Neural cell (in vitro differentiated cells): ENCODE measurements at regions not wholly inside any gene's neighbourhood (a gene's known extent, or its start where the extent isn't known, plus 50 kb on each side); places are given as distances from the start of the nearest gene placed in this dataset.

Source experiments
- H2AFZ ChIP-seq: fragments of 200-600, 300-800 bp; sonication (generic), shearing (Covaris generic); 2 replicates; pipeline ENCODE4 v1.6.0; 2014; ENCODE audit warnings: low read depth, mild to moderate bottlenecking, antibody characterized with exemption, low read length, moderate library complexity
- H3F3A ChIP-seq: fragments of 200-600 bp; shearing (Covaris generic); 2 replicates; pipeline ENCODE4 v1.6.1; 2016; ENCODE audit warnings: mild to moderate bottlenecking, moderate library complexity, mixed read lengths, antibody characterized with exemption, low read length; ENCODE audit not compliant: insufficient read depth, poor library complexity, severe bottlenecking
- H3K27ac ChIP-seq: fragments of 200-600, 300-800 bp; sonication (generic), shearing (Covaris generic); 2 replicates; pipeline ENCODE4 v1.5.1; 2014; ENCODE audit warnings: mild to moderate bottlenecking, low read length, moderate library complexity
- H3K27me3 ChIP-seq: fragments of 300-800, 200-600 bp; sonication (generic), shearing (Covaris generic); 2 replicates; pipeline ENCODE4 v1.6.0; 2014; ENCODE audit warnings: mild to moderate bottlenecking, low read depth, low read length, moderate library complexity; ENCODE audit not compliant: insufficient read depth
- H3K36me3 ChIP-seq: fragments of 300-800, 200-600 bp; sonication (generic), shearing (Covaris generic); 2 replicates; pipeline ENCODE4 v1.5.1; 2014; ENCODE audit warnings: mild to moderate bottlenecking, antibody characterized with exemption, low read length, moderate library complexity; ENCODE audit not compliant: insufficient read depth
- H3K4me2 ChIP-seq: fragments of 300-800, 200-600 bp; sonication (generic), shearing (Covaris generic); 2 replicates; pipeline ENCODE4 v1.6.0; 2014; ENCODE audit warnings: mild to moderate bottlenecking, low read length
- H3K4me3 ChIP-seq: fragments of 300-800, 200-600 bp; sonication (generic), shearing (Covaris generic); 2 replicates; pipeline ENCODE4 v1.5.1; 2014; ENCODE audit warnings: mild to moderate bottlenecking, low read length, moderate library complexity
- H3K79me2 ChIP-seq: fragments of 200-600 bp; shearing (Covaris generic); replicated peaks from 2 replicates; pipeline ENCODE4 v1.6.0; 2014; ENCODE audit warnings: mild to moderate bottlenecking, low read length, moderate library complexity; ENCODE audit not compliant: insufficient read depth
- H3K9ac ChIP-seq: fragments of 300-800, 200-600 bp; sonication (generic), shearing (Covaris generic); 2 replicates; pipeline ENCODE4 v1.6.1; 2016; ENCODE audit warnings: mild to moderate bottlenecking, low read length, mixed read lengths
- H3K9me2 ChIP-seq: fragments of 200-600 bp; shearing (Covaris generic); 2 replicates; pipeline ENCODE4 v1.6.1; 2016; ENCODE audit warnings: mild to moderate bottlenecking, low read length, mixed read lengths; ENCODE audit not compliant: insufficient read depth
- H3K9me3 ChIP-seq: fragments of 200-600, 300-800 bp; sonication (generic), shearing (Covaris generic); 2 replicates; pipeline ENCODE4 v1.6.1; 2016; ENCODE audit warnings: mild to moderate bottlenecking, mixed run types, low read length, moderate library complexity, mixed read lengths
- H4K20me1 ChIP-seq: fragments of 200-600 bp; shearing (Covaris generic); 2 replicates; pipeline ENCODE4 v1.6.1; 2016; ENCODE audit warnings: mild to moderate bottlenecking, mixed run types; ENCODE audit not compliant: insufficient read depth
- EP300 ChIP-seq: fragments of 450-650 bp; conservative IDR thresholded peaks from 2 replicates; pipeline ENCODE4 v1.6.1; 2014; ENCODE audit warnings: antibody characterized with exemption, mild to moderate bottlenecking, moderate library complexity; ENCODE audit not compliant: poor library complexity, severe bottlenecking
- EZH2 ChIP-seq: fragments of 200-600, 300-800 bp; shearing (Covaris generic), sonication (generic); IDR thresholded peaks from 2 replicates; pipeline ENCODE4 v1.6.1; 2014; ENCODE audit warnings: antibody characterized with exemption, low read length, borderline replicate concordance, mild to moderate bottlenecking; ENCODE audit not compliant: insufficient read depth, poor library complexity, severe bottlenecking
- MXI1 ChIP-seq: fragments of 450-650 bp; conservative IDR thresholded peaks from 2 replicates; pipeline ENCODE4 v1.6.1; 2014; ENCODE audit warnings: antibody characterized with exemption, mild to moderate bottlenecking; ENCODE audit not compliant: poor library complexity, severe bottlenecking
- POLR2AphosphoS5 ChIP-seq: IDR thresholded peaks from 2 replicates; pipeline ENCODE4 v1.6.1; 2012
- RAD21 ChIP-seq: fragments of 450-650 bp; conservative IDR thresholded peaks from 2 replicates; pipeline ENCODE4 v1.6.1; 2014; ENCODE audit warnings: antibody characterized with exemption, mild to moderate bottlenecking, moderate library complexity
- SMC3 ChIP-seq: fragments of 450-650 bp; conservative IDR thresholded peaks from 2 replicates; pipeline ENCODE4 v1.6.1; 2014; ENCODE audit warnings: antibody characterized with exemption, mild to moderate bottlenecking, moderate library complexity; ENCODE audit not compliant: poor library complexity
- TAF1 ChIP-seq: IDR thresholded peaks from 2 replicates; pipeline ENCODE4 v1.6.1; 2012; ENCODE audit warnings: low read depth
- TF ChIP-seq, protein P1 (sequence below): IDR thresholded peaks from 2 replicates; pipeline ENCODE4 v1.6.1; 2012; ENCODE audit warnings: borderline replicate concordance
- TF ChIP-seq, protein P2 (sequence below): fragments of 450-650 bp; IDR thresholded peaks from 2 replicates; pipeline ENCODE4 v1.5.1; 2014; ENCODE audit warnings: antibody characterized with exemption, mild to moderate bottlenecking, moderate library complexity; ENCODE audit not compliant: poor library complexity, severe bottlenecking

DNA sequence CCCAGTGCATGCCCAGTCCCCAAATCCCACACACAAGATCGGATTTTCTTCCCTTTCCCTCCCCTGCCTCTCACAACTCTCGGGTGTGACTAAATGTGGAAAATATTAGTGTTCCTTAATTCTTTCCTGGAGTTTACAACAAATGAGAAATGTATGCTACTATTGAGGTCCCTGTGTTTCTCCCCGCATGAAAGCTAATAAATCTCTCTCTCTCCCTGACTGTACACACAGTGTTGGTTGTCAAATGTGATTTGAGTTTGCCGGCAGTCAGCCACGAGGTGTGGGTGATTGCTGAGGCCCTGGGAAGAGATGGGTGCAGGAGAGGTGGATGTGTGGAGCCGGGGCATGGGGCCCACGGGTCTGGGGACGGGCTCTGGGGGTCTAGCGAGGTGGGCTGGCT, 161.4 kb upstream of the IQSEC1 start:
- Histone ChIP-seq H3F3A (no peaks in the 10 kb centered on the region), H3K36me3 (no peaks in the 10 kb centered on the region), H4K20me1 (no peaks in the 10 kb centered on the region), H3K4me3 (peak overlapping the region; percentile 17), H3K4me2 (peak overlapping the region; percentile 37), H2AFZ (no peak overlapping the region), H3K27ac (peak overlapping the region; percentile 35), H3K9ac (peak overlapping the region; percentile 43), H3K9me3 (no peaks in the 10 kb centered on the region), H3K27me3 (no peaks in the 10 kb centered on the region), H3K79me2 (no peaks in the 10 kb centered on the region), H3K9me2 (no peaks in the 10 kb centered on the region)
- TF ChIP-seq MXI1 (peak; percentile 28), EP300 (peak; percentile 18), POLR2AphosphoS5 (peak; percentile 21), TAF1 (no peak), RAD21 (no peak)

DNA sequence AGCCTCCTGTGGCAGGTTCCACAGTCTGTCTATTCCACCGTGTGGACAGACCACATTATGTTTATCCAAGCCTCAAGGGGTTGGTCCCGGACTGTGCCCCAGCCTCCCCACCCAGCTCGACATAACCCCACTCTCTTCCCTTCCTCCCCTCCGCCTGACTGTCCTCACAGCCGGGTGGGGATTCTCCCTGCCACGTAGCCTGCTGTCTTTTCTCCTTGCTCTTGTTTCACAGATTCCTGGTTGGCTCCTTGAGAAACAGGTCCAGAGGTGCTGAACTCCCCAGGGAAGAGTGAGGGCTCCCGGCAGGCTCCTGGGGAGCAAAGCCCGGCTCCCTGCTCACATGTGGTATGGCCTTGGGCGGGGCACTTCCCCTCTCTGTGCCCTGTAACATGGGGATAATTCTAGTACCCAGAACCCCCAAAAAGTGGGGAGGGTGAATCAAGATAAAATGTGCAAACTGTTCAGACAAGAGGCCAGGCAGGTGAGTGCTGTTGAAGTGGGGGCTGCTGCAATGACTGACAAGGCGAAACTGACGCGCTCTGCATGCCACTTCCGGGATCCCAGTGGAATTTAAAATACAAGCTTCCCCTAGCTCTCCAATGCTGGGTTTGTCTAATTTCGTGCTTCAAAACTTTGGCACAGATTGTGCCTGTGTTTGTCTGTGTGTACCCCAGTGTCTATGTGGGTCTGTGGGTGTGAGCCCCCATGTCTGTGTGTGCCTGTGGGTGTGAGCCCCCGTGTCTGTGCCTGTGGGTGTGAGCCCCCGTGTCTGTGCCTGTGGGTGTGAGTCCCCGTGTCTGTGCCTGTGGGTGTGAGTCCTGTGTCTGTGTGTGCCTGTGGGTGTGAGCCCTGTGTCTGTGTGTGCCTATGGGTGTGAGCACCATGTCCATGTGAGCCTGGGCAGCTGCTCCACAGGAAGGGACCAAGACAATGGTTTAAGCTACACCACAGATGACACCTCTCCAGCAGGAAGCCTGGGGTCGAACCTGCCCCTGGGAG, 160.6 kb upstream of the IQSEC1 start:
- no peaks in the 10 kb centered on the region for H3K79me2 ChIP-seq
- peak overlapping the region; percentile 35 for H3K27ac ChIP-seq
- no peaks in the 10 kb centered on the region for H3K36me3 ChIP-seq
- no peak overlapping the region for H3K4me3 ChIP-seq
- no peak for TF ChIP-seq POLR2AphosphoS5
- TF ChIP-seq, protein P1, sequence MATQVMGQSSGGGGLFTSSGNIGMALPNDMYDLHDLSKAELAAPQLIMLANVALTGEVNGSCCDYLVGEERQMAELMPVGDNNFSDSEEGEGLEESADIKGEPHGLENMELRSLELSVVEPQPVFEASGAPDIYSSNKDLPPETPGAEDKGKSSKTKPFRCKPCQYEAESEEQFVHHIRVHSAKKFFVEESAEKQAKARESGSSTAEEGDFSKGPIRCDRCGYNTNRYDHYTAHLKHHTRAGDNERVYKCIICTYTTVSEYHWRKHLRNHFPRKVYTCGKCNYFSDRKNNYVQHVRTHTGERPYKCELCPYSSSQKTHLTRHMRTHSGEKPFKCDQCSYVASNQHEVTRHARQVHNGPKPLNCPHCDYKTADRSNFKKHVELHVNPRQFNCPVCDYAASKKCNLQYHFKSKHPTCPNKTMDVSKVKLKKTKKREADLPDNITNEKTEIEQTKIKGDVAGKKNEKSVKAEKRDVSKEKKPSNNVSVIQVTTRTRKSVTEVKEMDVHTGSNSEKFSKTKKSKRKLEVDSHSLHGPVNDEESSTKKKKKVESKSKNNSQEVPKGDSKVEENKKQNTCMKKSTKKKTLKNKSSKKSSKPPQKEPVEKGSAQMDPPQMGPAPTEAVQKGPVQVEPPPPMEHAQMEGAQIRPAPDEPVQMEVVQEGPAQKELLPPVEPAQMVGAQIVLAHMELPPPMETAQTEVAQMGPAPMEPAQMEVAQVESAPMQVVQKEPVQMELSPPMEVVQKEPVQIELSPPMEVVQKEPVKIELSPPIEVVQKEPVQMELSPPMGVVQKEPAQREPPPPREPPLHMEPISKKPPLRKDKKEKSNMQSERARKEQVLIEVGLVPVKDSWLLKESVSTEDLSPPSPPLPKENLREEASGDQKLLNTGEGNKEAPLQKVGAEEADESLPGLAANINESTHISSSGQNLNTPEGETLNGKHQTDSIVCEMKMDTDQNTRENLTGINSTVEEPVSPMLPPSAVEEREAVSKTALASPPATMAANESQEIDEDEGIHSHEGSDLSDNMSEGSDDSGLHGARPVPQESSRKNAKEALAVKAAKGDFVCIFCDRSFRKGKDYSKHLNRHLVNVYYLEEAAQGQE: no peak
- TF ChIP-seq EP300: no peak
- TF ChIP-seq, protein P2, sequence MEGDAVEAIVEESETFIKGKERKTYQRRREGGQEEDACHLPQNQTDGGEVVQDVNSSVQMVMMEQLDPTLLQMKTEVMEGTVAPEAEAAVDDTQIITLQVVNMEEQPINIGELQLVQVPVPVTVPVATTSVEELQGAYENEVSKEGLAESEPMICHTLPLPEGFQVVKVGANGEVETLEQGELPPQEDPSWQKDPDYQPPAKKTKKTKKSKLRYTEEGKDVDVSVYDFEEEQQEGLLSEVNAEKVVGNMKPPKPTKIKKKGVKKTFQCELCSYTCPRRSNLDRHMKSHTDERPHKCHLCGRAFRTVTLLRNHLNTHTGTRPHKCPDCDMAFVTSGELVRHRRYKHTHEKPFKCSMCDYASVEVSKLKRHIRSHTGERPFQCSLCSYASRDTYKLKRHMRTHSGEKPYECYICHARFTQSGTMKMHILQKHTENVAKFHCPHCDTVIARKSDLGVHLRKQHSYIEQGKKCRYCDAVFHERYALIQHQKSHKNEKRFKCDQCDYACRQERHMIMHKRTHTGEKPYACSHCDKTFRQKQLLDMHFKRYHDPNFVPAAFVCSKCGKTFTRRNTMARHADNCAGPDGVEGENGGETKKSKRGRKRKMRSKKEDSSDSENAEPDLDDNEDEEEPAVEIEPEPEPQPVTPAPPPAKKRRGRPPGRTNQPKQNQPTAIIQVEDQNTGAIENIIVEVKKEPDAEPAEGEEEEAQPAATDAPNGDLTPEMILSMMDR: no peak
- TF ChIP-seq TAF1: no peak
- TF ChIP-seq EZH2: no peak
- no peak for TF ChIP-seq SMC3
- TF ChIP-seq MXI1: no peak
- TF ChIP-seq RAD21: no peak
- no peaks in the 10 kb centered on the region for H4K20me1 ChIP-seq
- H3K9ac ChIP-seq: peak overlapping the region; percentile 43
- no peaks in the 10 kb centered on the region for H3K9me3 ChIP-seq
- no peaks in the 10 kb centered on the region for H3K27me3 ChIP-seq
- H3F3A ChIP-seq: no peaks in the 10 kb centered on the region
- no peaks in the 10 kb centered on the region for H3K9me2 ChIP-seq
- no peak overlapping the region for H2AFZ ChIP-seq
- H3K4me2 ChIP-seq: no peak overlapping the region
